Activated T-helper 1 cell treated with anti-CD3 and anti-CD28 coated beads, Interleukin-12 subunit alpha, Interleukin-12 subunit beta, Interleukin-2, Interleukin-4 antibody, amounts not matched to agents 30 ng/mL and 10 ng/mL and 1 ng/mL, durations not matched to agents 14 hours and 24 hours and 36 hours (primary cell): ENCODE measurements at regions not wholly inside any gene's neighbourhood (a gene's known extent, or its start where the extent isn't known, plus 50 kb on each side); places are given as distances from the start of the nearest gene placed in this dataset.
"Not testable (repeated sequence)": the region's sequence is repeated elsewhere in the genome, so short reads cannot be mapped to it uniquely, and the experiment has no call there.

Source experiments
- DNase-seq: peaks from one replicate; pipeline ENCODE4 v3.0.0; 2021; ENCODE audit warnings: low spot score
- H3K27ac Mint-ChIP-seq: one replicate; pipeline ENCODE4 v1.8.0; 2021; ENCODE audit warnings: mild to moderate bottlenecking, mixed read lengths
- H3K27me3 Mint-ChIP-seq: one replicate; pipeline ENCODE4 v1.8.0; 2022; ENCODE audit warnings: mild to moderate bottlenecking, moderate library complexity, mixed read lengths; ENCODE audit not compliant: insufficient read depth
- H3K36me3 Mint-ChIP-seq: one replicate; pipeline ENCODE4 v1.8.0; 2021; ENCODE audit warnings: low read depth, mixed read lengths
- H3K4me1 Mint-ChIP-seq: one replicate; pipeline ENCODE4 v1.8.0; 2021; ENCODE audit warnings: low read depth, mixed read lengths
- H3K4me3 Mint-ChIP-seq: one replicate; pipeline ENCODE4 v1.8.0; 2021; ENCODE audit warnings: mild to moderate bottlenecking, moderate library complexity, mixed read lengths
- H3K9me3 Mint-ChIP-seq: one replicate; pipeline ENCODE4 v1.8.0; 2021; ENCODE audit warnings: mixed read lengths
- intact Hi-C: fragments of 100-400 bp; cut with micrococcal nuclease; formaldehyde crosslinking; loops from one replicate; pipeline ENCODE4 v1.15.1; 2024

DNA sequence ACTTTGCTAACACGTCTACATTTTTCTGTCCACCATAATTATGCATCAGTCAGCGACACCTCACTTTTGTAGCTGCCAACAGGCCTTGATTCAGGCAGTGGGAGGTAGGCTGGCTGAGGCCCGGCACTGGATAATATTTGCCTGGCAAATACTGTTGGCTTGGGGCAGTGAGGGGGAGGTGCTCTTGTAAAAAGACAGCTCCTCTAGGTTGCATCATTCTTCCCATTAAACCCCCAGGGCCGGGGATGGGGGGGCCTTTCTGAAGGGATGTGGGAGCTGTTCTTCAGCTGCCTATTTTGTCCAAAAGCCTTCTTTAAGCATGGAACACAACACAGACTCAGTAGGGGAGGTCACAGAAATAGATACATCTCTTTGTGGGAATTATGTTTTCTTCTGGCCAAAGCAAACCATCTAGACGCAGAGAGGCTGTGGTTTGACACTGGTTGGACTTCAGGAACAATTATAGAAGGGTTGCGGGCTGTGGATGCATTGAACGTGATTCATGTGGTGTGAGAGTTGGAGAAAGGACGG is 338.3 kb upstream of the NT5E start:
- no peak for DNase-seq
- no peaks in the 10 kb centered on the region for H3K27me3 Mint-ChIP-seq
- no peaks in the 10 kb centered on the region for H3K4me1 Mint-ChIP-seq
- H3K9me3 Mint-ChIP-seq = no peaks in the 10 kb centered on the region
- no peaks in the 10 kb centered on the region for H3K36me3 Mint-ChIP-seq
- intact Hi-C loops = no loop called here
- no peak overlapping the region for H3K4me3 Mint-ChIP-seq
- no peak overlapping the region for H3K27ac Mint-ChIP-seq

DNA sequence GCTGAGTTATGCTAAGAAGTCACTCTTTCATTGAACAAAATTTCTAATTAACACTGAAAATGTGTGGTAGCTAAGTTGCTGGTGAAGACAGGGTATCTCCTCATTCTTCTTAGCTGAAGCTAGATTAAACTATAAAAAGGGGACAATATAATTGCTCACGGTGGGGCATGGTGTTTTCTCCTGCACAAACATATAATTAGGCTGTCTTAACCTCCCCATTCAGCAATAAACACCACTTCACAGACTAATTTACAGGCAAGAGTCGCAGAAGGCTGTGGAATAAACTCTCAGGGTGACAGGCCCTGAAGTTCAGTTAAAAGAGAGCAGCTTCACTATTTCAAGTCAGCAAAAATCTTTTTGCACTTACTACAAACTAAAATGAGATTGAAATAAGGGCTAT is 338.9 kb upstream of the NT5E start:
- Mint-ChIP-seq H3K27me3 (no peaks in the 10 kb centered on the region), H3K36me3 (no peaks in the 10 kb centered on the region), H3K4me1 (no peaks in the 10 kb centered on the region), H3K27ac (no peak overlapping the region), H3K4me3 (no peak overlapping the region), H3K9me3 (no peaks in the 10 kb centered on the region)
- intact Hi-C loops = no loop called here
- no peak for DNase-seq

DNA sequence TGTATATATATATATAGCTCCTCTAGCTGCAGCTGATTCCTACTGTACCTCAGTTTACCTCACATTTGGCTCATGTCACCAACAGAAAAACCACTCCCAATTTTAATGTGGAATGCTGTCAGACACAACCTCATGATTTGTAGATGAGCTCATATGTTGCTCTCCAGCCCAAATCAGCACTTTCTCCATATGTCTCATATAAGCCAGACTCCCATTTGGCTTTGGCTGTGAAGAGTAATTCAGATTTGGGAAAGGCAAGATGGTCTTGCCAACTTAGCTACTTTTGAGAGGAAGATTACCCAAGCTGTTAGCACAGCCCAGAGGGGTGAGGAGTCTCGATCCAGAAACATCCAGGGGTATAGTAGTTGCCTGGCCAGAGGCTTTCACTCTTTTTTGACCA is 342.2 kb upstream of the NT5E start:
- no peak for DNase-seq
- H3K4me3 Mint-ChIP-seq = no peak overlapping the region
- no peaks in the 10 kb centered on the region for H3K36me3 Mint-ChIP-seq
- no peaks in the 10 kb centered on the region for H3K27me3 Mint-ChIP-seq
- intact Hi-C loops = no loop called here
- no peaks in the 10 kb centered on the region for H3K4me1 Mint-ChIP-seq
- H3K27ac Mint-ChIP-seq = no peak overlapping the region
- H3K9me3 Mint-ChIP-seq = no peaks in the 10 kb centered on the region

DNA sequence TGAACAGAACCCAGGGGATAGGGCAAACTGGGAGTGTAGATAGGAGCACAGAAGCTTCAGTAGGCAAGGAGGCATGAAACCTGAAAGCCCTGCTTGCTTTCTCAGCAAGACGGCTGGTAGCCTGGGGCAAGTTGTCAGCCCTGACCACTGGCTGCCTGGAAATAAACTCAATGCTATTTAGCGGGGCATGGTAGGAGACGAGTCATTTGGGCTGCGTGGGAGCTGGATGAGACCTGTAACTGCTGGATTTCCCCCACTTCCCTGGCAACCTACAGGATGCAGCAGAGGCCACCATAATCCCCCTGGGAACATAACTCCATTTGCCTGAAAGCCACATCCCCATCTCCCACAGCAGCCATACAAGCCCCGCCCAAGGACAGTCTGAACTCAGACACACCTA is 332.6 kb upstream of the TBX18 start:
- no peaks in the 10 kb centered on the region for H3K27me3 Mint-ChIP-seq
- no peaks in the 10 kb centered on the region for H3K36me3 Mint-ChIP-seq
- H3K27ac Mint-ChIP-seq = no peak overlapping the region
- H3K4me1 Mint-ChIP-seq = no peaks in the 10 kb centered on the region
- no peak overlapping the region for H3K4me3 Mint-ChIP-seq
- intact Hi-C loops = no loop called here
- peaks cover 37% of the 10 kb centered on the region for H3K9me3 Mint-ChIP-seq
- no peak for DNase-seq

DNA sequence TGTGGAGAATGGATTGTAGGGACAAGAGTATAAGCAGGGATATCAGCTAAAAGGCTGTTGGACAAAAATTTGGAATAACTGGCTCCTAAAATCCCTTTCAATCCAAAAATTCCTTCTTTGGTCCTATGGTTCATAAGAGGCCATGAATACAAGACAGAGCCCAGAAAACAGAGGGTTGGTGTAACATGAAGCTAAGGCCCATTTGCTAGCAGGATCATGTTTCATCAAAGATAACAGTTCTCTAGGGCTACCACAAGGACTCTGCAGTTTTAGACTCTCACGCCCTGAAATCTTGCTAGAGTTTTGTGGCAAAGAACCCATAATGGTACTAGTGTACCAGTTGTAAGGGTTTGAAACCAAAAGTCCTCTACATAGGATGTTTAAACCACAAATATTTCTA is 327.8 kb upstream of the TBX18 start:
- intact Hi-C loops = no loop called here
- DNase-seq = no peak
- no peaks in the 10 kb centered on the region for H3K4me1 Mint-ChIP-seq
- no peak overlapping the region for H3K27ac Mint-ChIP-seq
- H3K4me3 Mint-ChIP-seq = no peak overlapping the region
- no peaks in the 10 kb centered on the region for H3K27me3 Mint-ChIP-seq
- H3K36me3 Mint-ChIP-seq = no peaks in the 10 kb centered on the region
- peaks cover 15% of the 10 kb centered on the region for H3K9me3 Mint-ChIP-seq

DNA sequence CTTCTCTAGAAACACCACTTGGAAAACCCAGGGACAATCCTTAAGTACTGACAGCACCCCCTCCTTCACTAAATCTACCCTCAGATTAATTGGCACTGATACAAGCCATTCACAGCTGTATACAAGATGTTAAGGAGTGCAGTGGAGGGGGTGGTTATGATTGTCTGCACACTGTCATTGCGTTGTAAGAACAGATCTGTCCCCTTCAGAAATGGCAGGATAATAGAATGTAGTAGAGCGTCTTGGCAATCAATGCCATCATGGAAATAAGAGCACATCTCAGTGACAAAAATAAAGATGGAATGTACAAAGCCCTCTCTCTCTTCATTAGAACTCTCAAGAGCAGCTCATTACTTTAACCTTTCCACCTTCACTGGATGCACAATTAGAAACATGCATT is 324.9 kb upstream of the TBX18 start:
- Mint-ChIP-seq H3K27me3 (no peaks in the 10 kb centered on the region), H3K27ac (no peak overlapping the region)

DNA sequence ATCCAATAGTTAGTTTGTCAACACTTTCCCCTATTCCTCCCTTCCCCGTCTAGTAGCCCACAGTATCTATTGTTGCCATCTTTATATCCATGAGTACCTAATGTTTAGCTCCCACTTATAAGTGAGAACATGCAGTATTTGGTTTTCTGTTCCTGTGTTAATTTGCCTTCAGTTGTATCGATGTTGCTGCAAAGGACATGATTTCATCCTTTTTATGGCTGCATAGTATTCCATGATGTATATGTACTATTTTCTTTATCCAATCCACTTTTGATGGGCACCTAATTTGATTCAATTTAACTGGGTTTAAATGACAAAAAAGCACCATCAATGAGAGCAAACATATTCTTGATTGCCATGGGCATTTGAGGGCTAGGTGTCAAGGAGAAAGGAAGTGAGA is 321.5 kb upstream of the TBX18 start:
- Mint-ChIP-seq H3K4me1 (no peaks in the 10 kb centered on the region), H3K4me3 (no peak overlapping the region), H3K27ac (no peak overlapping the region), H3K27me3 (no peaks in the 10 kb centered on the region), H3K36me3 (no peaks in the 10 kb centered on the region), H3K9me3 (no peaks in the 10 kb centered on the region)
- no peak for DNase-seq
- intact Hi-C loops = no loop called here

More for the DNA sequence above, 324.9 kb upstream of the TBX18 start:
- Mint-ChIP-seq H3K4me1 (no peaks in the 10 kb centered on the region), H3K36me3 (no peaks in the 10 kb centered on the region), H3K4me3 (no peak overlapping the region), H3K9me3 (no peaks in the 10 kb centered on the region)
- intact Hi-C loops = no loop called here
- no peak for DNase-seq

DNA sequence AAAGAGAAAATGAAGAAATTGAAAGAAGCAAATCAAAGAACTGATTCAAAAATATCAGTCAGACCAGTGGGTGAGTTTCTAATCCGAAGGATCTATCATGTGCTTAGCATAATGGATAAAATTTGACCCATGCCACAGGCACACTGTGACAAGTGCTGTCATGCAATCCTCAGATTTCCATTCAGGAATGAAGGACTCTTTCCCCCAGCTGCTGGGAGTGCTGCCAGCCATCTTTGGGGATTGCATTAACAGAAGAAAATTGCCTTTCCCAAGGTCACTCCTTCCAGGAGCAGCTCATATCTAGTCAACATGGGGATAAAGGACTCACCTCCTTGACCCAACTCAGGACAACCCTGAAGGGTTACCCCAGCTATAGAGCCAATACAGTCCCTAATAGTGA is 316.7 kb upstream of the TBX18 start:
- H3K27me3 Mint-ChIP-seq = no peaks in the 10 kb centered on the region
- H3K9me3 Mint-ChIP-seq = no peaks in the 10 kb centered on the region
- no peaks in the 10 kb centered on the region for H3K36me3 Mint-ChIP-seq
- no peak overlapping the region for H3K4me3 Mint-ChIP-seq
- no peak overlapping the region for H3K27ac Mint-ChIP-seq
- DNase-seq = no peak
- intact Hi-C loops = no loop called here
- H3K4me1 Mint-ChIP-seq = no peaks in the 10 kb centered on the region

DNA sequence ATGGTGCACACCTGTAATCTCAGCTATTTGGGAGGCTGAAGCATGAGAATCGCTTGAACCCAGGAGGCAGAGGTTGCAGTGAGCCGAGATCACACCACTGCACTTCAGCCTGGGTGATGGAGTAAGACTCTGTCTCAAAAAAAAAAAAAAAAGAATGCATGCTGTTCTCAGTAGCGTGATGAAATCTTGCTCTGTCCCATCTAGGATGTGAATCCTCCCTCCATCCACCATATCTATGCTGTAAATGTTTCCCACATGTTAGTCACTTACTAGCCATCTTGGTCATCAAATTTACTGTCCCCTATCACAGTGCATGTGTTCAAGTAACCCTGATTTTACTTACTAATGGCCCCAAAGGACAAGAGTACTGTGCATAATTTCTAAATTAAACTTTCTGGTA is 315.4 kb upstream of the TBX18 start:
- H3K9me3 Mint-ChIP-seq = no peaks in the 10 kb centered on the region
- intact Hi-C loops = no loop called here
- H3K27ac Mint-ChIP-seq = no peak overlapping the region
- H3K4me1 Mint-ChIP-seq = no peaks in the 10 kb centered on the region
- DNase-seq = no peak
- H3K4me3 Mint-ChIP-seq = no peak overlapping the region
- no peaks in the 10 kb centered on the region for H3K27me3 Mint-ChIP-seq
- no peaks in the 10 kb centered on the region for H3K36me3 Mint-ChIP-seq

DNA sequence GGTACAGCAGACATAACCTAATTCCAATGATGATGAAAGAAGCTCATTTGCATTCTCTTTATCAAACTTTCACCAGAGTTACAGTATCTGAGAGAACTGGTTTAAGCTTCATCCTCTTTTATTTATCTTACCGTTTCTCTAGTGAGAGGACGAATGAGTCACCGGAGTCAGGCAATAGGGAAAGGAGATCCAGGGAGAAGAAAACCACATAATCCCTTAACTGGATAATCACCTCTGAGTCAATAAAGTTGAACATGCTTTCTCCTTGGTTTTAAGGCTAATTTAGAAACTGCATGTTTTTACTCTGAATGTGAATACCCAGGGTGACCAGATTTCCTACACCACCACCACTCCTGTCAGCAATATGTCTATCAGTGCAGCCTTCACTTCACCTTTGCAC is 313.7 kb upstream of the TBX18 start:
- Mint-ChIP-seq H3K9me3 (no peaks in the 10 kb centered on the region), H3K4me1 (no peaks in the 10 kb centered on the region), H3K27ac (no peak overlapping the region), H3K36me3 (no peaks in the 10 kb centered on the region), H3K4me3 (no peak overlapping the region), H3K27me3 (no peaks in the 10 kb centered on the region)
- intact Hi-C loops = no loop called here
- DNase-seq = no peak

DNA sequence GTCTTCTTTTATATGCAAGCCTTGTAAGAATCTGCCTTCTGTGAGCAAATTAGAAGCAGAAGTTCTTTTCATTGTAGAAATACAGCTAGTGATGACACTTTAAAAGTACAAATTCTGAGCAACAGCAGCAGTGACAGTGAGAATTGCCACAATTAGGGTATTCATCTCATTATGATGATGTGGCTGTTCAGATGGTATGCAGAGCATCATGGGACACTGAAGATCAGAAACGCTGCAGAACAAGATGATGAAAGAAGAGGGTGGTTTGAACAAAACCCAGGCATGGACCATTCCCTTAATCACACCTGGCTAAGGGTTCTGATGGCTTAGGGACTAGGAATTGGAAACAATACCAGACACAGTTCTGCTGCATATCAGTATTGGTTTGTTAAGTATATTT is 312.7 kb upstream of the TBX18 start:
- Mint-ChIP-seq H3K27me3 (no peaks in the 10 kb centered on the region), H3K36me3 (no peaks in the 10 kb centered on the region), H3K27ac (no peak overlapping the region), H3K4me1 (no peaks in the 10 kb centered on the region), H3K9me3 (no peaks in the 10 kb centered on the region), H3K4me3 (no peak overlapping the region)
- DNase-seq = no peak
- intact Hi-C loops = no loop called here

DNA sequence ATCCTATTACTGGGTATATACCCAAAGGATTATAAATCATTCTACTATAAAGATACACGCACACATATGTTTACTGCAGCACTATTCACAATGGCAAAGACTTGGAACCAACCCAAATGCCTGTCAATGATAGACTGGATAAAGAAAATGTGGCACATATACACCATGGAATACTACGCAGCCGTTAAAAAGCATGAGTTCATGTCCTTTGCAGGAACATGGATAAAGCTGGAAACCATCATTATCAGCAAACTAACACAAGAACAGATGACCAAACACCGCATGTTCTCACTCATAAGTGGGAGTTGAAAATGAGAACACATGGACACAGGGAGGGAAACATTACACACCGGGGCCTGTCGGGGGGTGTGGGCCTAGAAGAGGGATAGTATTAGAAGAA is 307.4 kb upstream of the TBX18 start:
- H3K9me3 Mint-ChIP-seq, H3K4me3 Mint-ChIP-seq, H3K4me1 Mint-ChIP-seq, H3K36me3 Mint-ChIP-seq, H3K27ac Mint-ChIP-seq, H3K27me3 Mint-ChIP-seq, intact Hi-C loops, DNase-seq: not testable (repeated sequence)

DNA sequence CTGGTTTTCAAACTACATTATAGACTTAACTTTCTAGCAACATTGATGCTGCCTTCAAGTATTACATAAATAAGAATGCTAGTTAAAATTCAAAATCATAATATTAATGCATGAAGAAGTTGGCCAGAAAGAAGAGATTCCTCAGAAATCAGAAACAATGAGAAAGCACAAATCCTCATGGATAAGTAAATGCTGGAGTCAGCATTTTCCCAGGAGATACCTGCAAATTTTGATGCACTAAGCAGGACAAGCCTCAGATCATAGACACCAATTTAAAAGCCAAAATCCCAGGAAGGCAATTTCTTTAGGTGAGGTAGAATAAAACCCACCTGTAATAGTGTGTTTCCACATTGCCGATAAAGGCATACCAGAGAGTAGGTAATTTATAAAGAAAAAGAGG is 305.2 kb upstream of the TBX18 start:
- no peaks in the 10 kb centered on the region for H3K4me1 Mint-ChIP-seq
- no peak for DNase-seq
- no peaks in the 10 kb centered on the region for H3K27me3 Mint-ChIP-seq
- intact Hi-C loops = no loop called here
- no peak overlapping the region for H3K27ac Mint-ChIP-seq
- H3K36me3 Mint-ChIP-seq = no peaks in the 10 kb centered on the region
- no peaks in the 10 kb centered on the region for H3K9me3 Mint-ChIP-seq
- H3K4me3 Mint-ChIP-seq = no peak overlapping the region

DNA sequence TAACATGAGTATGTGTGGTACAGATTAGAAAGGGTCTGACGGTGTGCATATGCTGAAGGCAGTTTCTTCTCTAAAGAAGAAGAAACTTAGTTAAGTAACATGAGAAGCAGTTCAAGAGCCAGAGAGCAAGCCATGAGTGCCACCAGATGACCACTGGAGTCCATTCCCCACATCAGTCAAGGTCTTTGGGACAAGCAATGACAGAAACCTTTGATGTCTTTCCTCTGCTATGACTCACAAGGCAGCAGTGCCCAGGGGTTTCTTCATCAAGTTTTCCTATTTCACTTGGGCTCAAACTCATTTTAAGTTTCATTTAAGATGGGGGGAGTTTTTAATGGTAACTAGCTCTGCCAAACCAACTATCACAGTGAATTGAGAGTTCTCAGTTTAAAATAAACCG is 303.8 kb upstream of the TBX18 start:
- Mint-ChIP-seq H3K4me3 (no peak overlapping the region), H3K4me1 (no peaks in the 10 kb centered on the region), H3K27me3 (no peaks in the 10 kb centered on the region), H3K27ac (no peak overlapping the region), H3K9me3 (no peaks in the 10 kb centered on the region), H3K36me3 (no peaks in the 10 kb centered on the region)
- no peak for DNase-seq
- intact Hi-C loops = no loop called here
